HEK293 (cell line): ENCODE measurements at regions not wholly inside any gene's neighbourhood (a gene's known extent, or its start where the extent isn't known, plus 50 kb on each side); places are given as distances from the start of the nearest gene placed in this dataset.

Experiments
- CTCF ChIA-PET: fragments of 350-600 bp; formaldehyde crosslinking; extraction: SDS; loops from one replicate; lab custom pipeline; 2021; ENCODE audit warnings: antibody characterized with exemption; lab: Yijun Ruan, JAX
- POLR2A ChIA-PET: fragments of 300-600 bp; formaldehyde crosslinking; extraction: SDS; loops from one replicate; lab custom pipeline; 2020; ENCODE audit warnings: antibody characterized with exemption, inconsistent platforms; lab: Yijun Ruan, JAX
- H3K27ac ChIP-seq: fragments of 200-500 bp; sonication (Bioruptor generic); 2 replicates; pipeline ENCODE4 v1.5.1; 2014; ENCODE audit warnings: low read depth, low read length, control low read depth, inconsistent platforms; ENCODE audit errors: extremely low read depth
- H3K36me3 ChIP-seq, 2 experiments: fragments of 200-500 bp in 1 of 2; sonication (Bioruptor generic) in 1 of 2; 1 replicate in 1 of 2; 2 replicates in 1 of 2; pipeline ENCODE4 v1.5.1; 2014 to 2017; ENCODE audit warnings: inconsistent platforms in 2 of 2, low read length in 2 of 2; ENCODE audit not compliant: control insufficient read depth in 2 of 2, insufficient read depth in 1 of 2
- H3K4me1 ChIP-seq: fragments of 200-500 bp; sonication (Bioruptor generic); 2 replicates; pipeline ENCODE4 v1.5.1; 2014; ENCODE audit warnings: mild to moderate bottlenecking, low read length, inconsistent platforms; ENCODE audit not compliant: control insufficient read depth, insufficient read depth
- H3K4me3 ChIP-seq: 2 replicates; pipeline ENCODE4 v1.5.1; 2011; ENCODE audit warnings: low read depth, mild to moderate bottlenecking, control low read depth, low read length, moderate library complexity
- H3K9me3 ChIP-seq: fragments of 200-500 bp; sonication (Bioruptor generic); 2 replicates; pipeline ENCODE4 v1.5.1; 2014; ENCODE audit warnings: low read depth, low read length, inconsistent platforms; ENCODE audit not compliant: control insufficient read depth, insufficient read depth
- HOXA7 ChIP-seq: sonication (generic); formaldehyde crosslinking; IDR thresholded peaks from 2 replicates; pipeline ENCODE4 v1.8.1; 2022; ENCODE audit warnings: missing genetic modification reagents, borderline replicate concordance
- MZF1 ChIP-seq: fragments of 450-650 bp; formaldehyde crosslinking; IDR thresholded peaks from 2 replicates; pipeline ENCODE4 v1.5.1; 2017; ENCODE audit warnings: missing biosample characterization, missing genetic modification characterization, borderline replicate concordance
- ZBTB17 ChIP-seq: fragments of 450-650 bp; formaldehyde crosslinking; IDR thresholded peaks from 2 replicates; pipeline ENCODE4 v1.5.1; 2016; ENCODE audit warnings: missing biosample characterization, missing genetic modification characterization
- ZNF184 ChIP-seq: fragments of 450-650 bp; IDR thresholded peaks from 2 replicates; pipeline ENCODE4 v1.5.1; 2018; ENCODE audit warnings: missing biosample characterization, mild to moderate bottlenecking, missing genetic modification characterization
- ZNF23 ChIP-seq: fragments of 450-650 bp; formaldehyde crosslinking; IDR thresholded peaks from 2 replicates; pipeline ENCODE4 v1.5.1; 2016; ENCODE audit warnings: missing biosample characterization, missing genetic modification characterization, borderline replicate concordance
- ZNF239 ChIP-seq: fragments of 450-650 bp; formaldehyde crosslinking; IDR thresholded peaks from 2 replicates; pipeline ENCODE4 v1.5.1; 2016; ENCODE audit warnings: missing biosample characterization, missing genetic modification characterization
- ZNF311 ChIP-seq: fragments of 450-650 bp; formaldehyde crosslinking; IDR thresholded peaks from 2 replicates; pipeline ENCODE4 v1.5.1; 2017; ENCODE audit warnings: missing biosample characterization, missing genetic modification characterization, borderline replicate concordance
- ZNF335 ChIP-seq: fragments of 450-650 bp; formaldehyde crosslinking; conservative IDR thresholded peaks from 2 replicates; pipeline ENCODE4 v1.5.1; 2016; ENCODE audit warnings: missing biosample characterization, missing genetic modification characterization
- ZNF404 ChIP-seq: fragments of 450-650 bp; formaldehyde crosslinking; IDR thresholded peaks from 2 replicates; pipeline ENCODE4 v1.5.1; 2017; ENCODE audit warnings: missing biosample characterization, missing genetic modification characterization
- ZNF416 ChIP-seq: fragments of 450-650 bp; formaldehyde crosslinking; IDR thresholded peaks from 2 replicates; pipeline ENCODE4 v1.5.1; 2016; ENCODE audit warnings: missing biosample characterization, missing genetic modification characterization
- ZNF426 ChIP-seq: fragments of 450-650 bp; formaldehyde crosslinking; IDR thresholded peaks from 2 replicates; pipeline ENCODE4 v1.5.1; 2017; ENCODE audit warnings: missing biosample characterization, missing genetic modification characterization, mild to moderate bottlenecking, inconsistent platforms, moderate library complexity
- ZNF521 ChIP-seq: fragments of 450-650 bp; formaldehyde crosslinking; IDR thresholded peaks from 2 replicates; pipeline ENCODE4 v1.5.1; 2017; ENCODE audit warnings: missing biosample characterization, mild to moderate bottlenecking, missing genetic modification characterization
- ZNF529 ChIP-seq: fragments of 450-650 bp; formaldehyde crosslinking; IDR thresholded peaks from 2 replicates; pipeline ENCODE4 v1.5.1; 2017; ENCODE audit warnings: missing genetic modification characterization, missing biosample characterization; ENCODE audit not compliant: insufficient replicate concordance
- ZNF560 ChIP-seq: fragments of 450-650 bp; formaldehyde crosslinking; IDR thresholded peaks from 2 replicates; pipeline ENCODE4 v1.5.1; 2017; ENCODE audit warnings: missing biosample characterization, missing genetic modification characterization, borderline replicate concordance
- ZNF585B ChIP-seq: fragments of 450-650 bp; formaldehyde crosslinking; IDR thresholded peaks from 2 replicates; pipeline ENCODE4 v1.5.1; 2016; ENCODE audit warnings: missing biosample characterization, missing genetic modification characterization
- ZNF623 ChIP-seq: fragments of 450-650 bp; formaldehyde crosslinking; IDR thresholded peaks from 2 replicates; pipeline ENCODE4 v1.5.1; 2016; ENCODE audit warnings: missing biosample characterization, missing genetic modification characterization
- ZNF654 ChIP-seq: fragments of 450-650 bp; formaldehyde crosslinking; IDR thresholded peaks from 2 replicates; pipeline ENCODE4 v1.5.1; 2016; ENCODE audit warnings: low read depth, missing biosample characterization, missing genetic modification characterization
- ZNF747 ChIP-seq: fragments of 450-650 bp; formaldehyde crosslinking; IDR thresholded peaks from 2 replicates; pipeline ENCODE4 v1.5.1; 2016; ENCODE audit warnings: missing biosample characterization, missing genetic modification characterization
- ZNF76 ChIP-seq: fragments of 450-650 bp; formaldehyde crosslinking; IDR thresholded peaks from 2 replicates; pipeline ENCODE4; 2016; ENCODE audit warnings: low read depth, missing biosample characterization, missing genetic modification characterization, borderline replicate concordance
- ZNF777 ChIP-seq: fragments of 450-650 bp; formaldehyde crosslinking; IDR thresholded peaks from 2 replicates; pipeline ENCODE4 v1.5.1; 2017; ENCODE audit warnings: missing biosample characterization, missing genetic modification characterization, borderline replicate concordance
- ZNF837 ChIP-seq: fragments of 450-650 bp; formaldehyde crosslinking; IDR thresholded peaks from 2 replicates; pipeline ENCODE4 v1.5.1; 2016; ENCODE audit warnings: missing biosample characterization, missing genetic modification characterization
- TF ChIP-seq, protein P1 (sequence below): fragments of 450-650 bp; formaldehyde crosslinking; IDR thresholded peaks from 2 replicates; pipeline ENCODE4 v1.5.1; 2017; ENCODE audit warnings: missing biosample characterization, missing genetic modification characterization
- TF ChIP-seq, protein P2 (sequence below): fragments of 450-650 bp; formaldehyde crosslinking; IDR thresholded peaks from 2 replicates; pipeline ENCODE4 v1.5.1; 2017; ENCODE audit warnings: missing biosample characterization, missing genetic modification characterization
- TF ChIP-seq, protein P3 (sequence below): fragments of 450-650 bp; formaldehyde crosslinking; IDR thresholded peaks from 2 replicates; pipeline ENCODE4 v1.5.1; 2016; ENCODE audit warnings: missing biosample characterization, missing genetic modification characterization
- TF ChIP-seq, protein P4 (sequence below): fragments of 450-650 bp; formaldehyde crosslinking; IDR thresholded peaks from 2 replicates; pipeline ENCODE4 v1.5.0; 2017; ENCODE audit warnings: missing biosample characterization, missing genetic modification characterization, borderline replicate concordance

DNA sequence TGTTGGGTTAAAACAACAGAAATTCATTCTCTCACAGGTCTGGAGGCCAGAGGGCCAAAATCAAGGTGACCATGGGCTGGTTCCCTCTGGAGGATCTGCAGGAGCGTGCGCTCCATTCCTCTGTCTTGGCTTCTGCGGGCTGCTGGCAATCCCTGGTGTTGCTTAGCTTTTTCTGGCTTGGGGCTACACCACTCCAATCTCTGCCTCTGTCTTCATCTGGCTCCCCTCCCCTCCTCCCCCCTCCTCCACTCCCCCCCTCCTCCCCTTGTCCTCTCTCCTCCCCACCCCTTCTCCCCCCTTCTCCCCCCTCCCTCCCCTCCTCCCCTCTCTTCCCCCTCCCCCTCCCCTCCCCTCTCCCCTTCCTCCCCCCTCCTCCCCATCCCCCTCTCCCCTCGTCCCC lies 321.3 kb upstream of the ARID1B start (continued):
- TF ChIP-seq ZNF837 (tag by site-specific recombination) (no peak), ZNF521 (tag by site-specific recombination) (no peak), MZF1 (tag by site-specific recombination) (no peak), ZNF76 (tag by site-specific recombination) (no peak), ZNF404 (tag by site-specific recombination) (no peak), ZNF23 (no peak), HOXA7 (CRISPR knock-in tag) (no peak), ZNF311 (tag by site-specific recombination) (no peak), ZNF747 (tag by site-specific recombination) (no peak)
- TF ChIP-seq, protein P1, sequence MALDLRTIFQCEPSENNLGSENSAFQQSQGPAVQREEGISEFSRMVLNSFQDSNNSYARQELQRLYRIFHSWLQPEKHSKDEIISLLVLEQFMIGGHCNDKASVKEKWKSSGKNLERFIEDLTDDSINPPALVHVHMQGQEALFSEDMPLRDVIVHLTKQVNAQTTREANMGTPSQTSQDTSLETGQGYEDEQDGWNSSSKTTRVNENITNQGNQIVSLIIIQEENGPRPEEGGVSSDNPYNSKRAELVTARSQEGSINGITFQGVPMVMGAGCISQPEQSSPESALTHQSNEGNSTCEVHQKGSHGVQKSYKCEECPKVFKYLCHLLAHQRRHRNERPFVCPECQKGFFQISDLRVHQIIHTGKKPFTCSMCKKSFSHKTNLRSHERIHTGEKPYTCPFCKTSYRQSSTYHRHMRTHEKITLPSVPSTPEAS (tag by site-specific recombination): no peak

DNA sequence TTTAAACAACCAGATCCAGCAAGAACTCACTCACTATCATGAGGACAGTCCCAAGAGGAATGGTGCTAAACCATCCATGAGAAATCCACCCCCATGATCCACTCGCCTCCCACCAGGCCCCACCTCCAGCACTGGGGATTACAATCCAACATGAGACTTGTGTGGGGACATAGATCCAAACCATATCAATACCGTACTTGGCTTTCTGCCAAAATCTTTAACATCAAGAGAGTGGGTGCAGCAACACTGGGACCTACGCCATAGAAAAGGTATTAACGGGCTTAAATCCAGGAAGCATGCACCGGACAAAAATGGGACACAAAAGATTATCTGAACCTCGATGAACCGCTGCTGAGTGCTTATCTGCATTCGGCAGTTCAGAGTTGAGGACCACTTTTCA lies 322.3 kb upstream of the ARID1B start:
- H3K27ac ChIP-seq: no peak overlapping the region
- H3K36me3 ChIP-seq: no peaks in the 10 kb centered on the region
- H3K9me3 ChIP-seq: no peaks in the 10 kb centered on the region
- TF ChIP-seq ZNF623 (tag by site-specific recombination) (no peak), ZNF426 (tag by site-specific recombination) (no peak), ZNF184 (tag by site-specific recombination) (no peak), ZNF335 (tag by site-specific recombination) (no peak), ZNF777 (tag by site-specific recombination) (no peak), ZBTB17 (tag by site-specific recombination) (no peak), ZNF747 (tag by site-specific recombination) (no peak), ZNF416 (tag by site-specific recombination) (no peak), ZNF654 (tag by site-specific recombination) (no peak), ZNF560 (tag by site-specific recombination) (no peak), ZNF529 (tag by site-specific recombination) (no peak), ZNF585B (tag by site-specific recombination) (no peak), ZNF239 (tag by site-specific recombination) (no peak), ZNF521 (tag by site-specific recombination) (no peak)
- TF ChIP-seq, protein P2, sequence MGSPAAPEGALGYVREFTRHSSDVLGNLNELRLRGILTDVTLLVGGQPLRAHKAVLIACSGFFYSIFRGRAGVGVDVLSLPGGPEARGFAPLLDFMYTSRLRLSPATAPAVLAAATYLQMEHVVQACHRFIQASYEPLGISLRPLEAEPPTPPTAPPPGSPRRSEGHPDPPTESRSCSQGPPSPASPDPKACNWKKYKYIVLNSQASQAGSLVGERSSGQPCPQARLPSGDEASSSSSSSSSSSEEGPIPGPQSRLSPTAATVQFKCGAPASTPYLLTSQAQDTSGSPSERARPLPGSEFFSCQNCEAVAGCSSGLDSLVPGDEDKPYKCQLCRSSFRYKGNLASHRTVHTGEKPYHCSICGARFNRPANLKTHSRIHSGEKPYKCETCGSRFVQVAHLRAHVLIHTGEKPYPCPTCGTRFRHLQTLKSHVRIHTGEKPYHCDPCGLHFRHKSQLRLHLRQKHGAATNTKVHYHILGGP (tag by site-specific recombination): no peak
- TF ChIP-seq, protein P3, sequence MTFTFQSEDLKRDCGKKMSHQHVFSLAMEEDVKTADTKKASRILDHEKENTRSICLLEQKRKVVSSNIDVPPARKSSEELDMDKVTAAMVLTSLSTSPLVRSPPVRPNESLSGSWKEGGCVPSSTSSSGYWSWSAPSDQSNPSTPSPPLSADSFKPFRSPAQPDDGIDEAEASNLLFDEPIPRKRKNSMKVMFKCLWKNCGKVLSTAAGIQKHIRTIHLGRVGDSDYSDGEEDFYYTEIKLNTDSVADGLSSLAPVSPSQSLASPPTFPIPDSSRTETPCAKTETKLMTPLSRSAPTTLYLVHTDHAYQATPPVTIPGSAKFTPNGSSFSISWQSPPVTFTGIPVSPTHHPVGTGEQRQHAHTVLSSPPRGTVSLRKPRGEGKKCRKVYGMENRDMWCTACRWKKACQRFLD (tag by site-specific recombination): no peak
- TF ChIP-seq, protein P4, sequence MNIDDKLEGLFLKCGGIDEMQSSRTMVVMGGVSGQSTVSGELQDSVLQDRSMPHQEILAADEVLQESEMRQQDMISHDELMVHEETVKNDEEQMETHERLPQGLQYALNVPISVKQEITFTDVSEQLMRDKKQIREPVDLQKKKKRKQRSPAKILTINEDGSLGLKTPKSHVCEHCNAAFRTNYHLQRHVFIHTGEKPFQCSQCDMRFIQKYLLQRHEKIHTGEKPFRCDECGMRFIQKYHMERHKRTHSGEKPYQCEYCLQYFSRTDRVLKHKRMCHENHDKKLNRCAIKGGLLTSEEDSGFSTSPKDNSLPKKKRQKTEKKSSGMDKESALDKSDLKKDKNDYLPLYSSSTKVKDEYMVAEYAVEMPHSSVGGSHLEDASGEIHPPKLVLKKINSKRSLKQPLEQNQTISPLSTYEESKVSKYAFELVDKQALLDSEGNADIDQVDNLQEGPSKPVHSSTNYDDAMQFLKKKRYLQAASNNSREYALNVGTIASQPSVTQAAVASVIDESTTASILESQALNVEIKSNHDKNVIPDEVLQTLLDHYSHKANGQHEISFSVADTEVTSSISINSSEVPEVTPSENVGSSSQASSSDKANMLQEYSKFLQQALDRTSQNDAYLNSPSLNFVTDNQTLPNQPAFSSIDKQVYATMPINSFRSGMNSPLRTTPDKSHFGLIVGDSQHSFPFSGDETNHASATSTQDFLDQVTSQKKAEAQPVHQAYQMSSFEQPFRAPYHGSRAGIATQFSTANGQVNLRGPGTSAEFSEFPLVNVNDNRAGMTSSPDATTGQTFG (tag by site-specific recombination): no peak
- TF ChIP-seq, all 188 proteins: peak for 0
- CTCF ChIA-PET: no interaction called here
- no peak overlapping the region for H3K4me3 ChIP-seq
- POLR2A ChIA-PET: no interaction called here
- no peaks in the 10 kb centered on the region for H3K4me1 ChIP-seq
